WTC11 (cell line): ENCODE measurements at regions not wholly inside any gene's neighbourhood (a gene's known extent, or its start where the extent isn't known, plus 50 kb on each side); places are given as distances from the start of the nearest gene placed in this dataset.

Experiments used
- ATAC-seq: fragments of 200-7000 bp; cut with Tn5 transposase; 2 replicates; pipeline ENCODE4 v1.10.0; 2021; ENCODE audit warnings: mild to moderate bottlenecking, moderate library complexity
- CTCF ChIA-PET: fragments of 300-600 bp; sonication (Branson Sonifier 250); formaldehyde crosslinking; loops from one replicate; lab custom pipeline; 2021; ENCODE audit warnings: antibody characterized with exemption; lab: Charles Lee
- POLR2A ChIA-PET: fragments of 350-600 bp; sonication (Branson Sonifier 250); formaldehyde crosslinking; loops from one replicate; lab custom pipeline; 2021; ENCODE audit warnings: antibody characterized with exemption; lab: Charles Lee
- DNase-seq: peaks from one replicate; pipeline ENCODE4 v3.0.0; 2021; ENCODE audit warnings: low spot score
- H3K27ac Mint-ChIP-seq: 2 replicates; pipeline ENCODE4 v1.8.0; 2021; ENCODE audit warnings: mixed read lengths
- H3K27me3 Mint-ChIP-seq: 2 replicates; pipeline ENCODE4 v1.8.0; 2021; ENCODE audit warnings: low read depth, mild to moderate bottlenecking, moderate library complexity, mixed read lengths
- H3K36me3 Mint-ChIP-seq: 2 replicates; pipeline ENCODE4 v1.8.0; 2021; ENCODE audit warnings: mixed read lengths
- H3K4me1 Mint-ChIP-seq: 2 replicates; pipeline ENCODE4 v1.8.0; 2022; ENCODE audit warnings: mixed read lengths
- H3K4me3 Mint-ChIP-seq: 2 replicates; pipeline ENCODE4 v1.8.0; 2021; ENCODE audit warnings: mild to moderate bottlenecking, moderate library complexity, mixed read lengths
- H3K9me3 Mint-ChIP-seq: 2 replicates; pipeline ENCODE4 v1.8.0; 2021; ENCODE audit warnings: mixed read lengths
- ATF1 ChIP-seq: sonication (generic); formaldehyde crosslinking; IDR thresholded peaks from 2 replicates; pipeline ENCODE4 v1.8.1; 2023; ENCODE audit warnings: mild to moderate bottlenecking, moderate library complexity, missing genetic modification reagents
- EMX1 ChIP-seq: fragments of 250-450 bp; sonication (Bioruptor Pico); IDR thresholded peaks from 2 replicates; pipeline ENCODE4 v1.8.0; 2021; ENCODE audit warnings: mild to moderate bottlenecking
- ESRRA ChIP-seq: sonication (generic); formaldehyde crosslinking; IDR thresholded peaks from 2 replicates; pipeline ENCODE4 v1.8.1; 2022; ENCODE audit warnings: mild to moderate bottlenecking, missing genetic modification reagents, borderline replicate concordance
- NR2C2 ChIP-seq: sonication (generic); formaldehyde crosslinking; IDR thresholded peaks from 2 replicates; pipeline ENCODE4 v1.8.0; 2022; ENCODE audit warnings: mild to moderate bottlenecking, missing genetic modification reagents
- NR3C1 ChIP-seq: sonication (generic); formaldehyde crosslinking; conservative IDR thresholded peaks from 2 replicates; pipeline ENCODE4 v1.8.1; 2023; ENCODE audit warnings: low read depth, mild to moderate bottlenecking, missing genetic modification reagents
- SP1 ChIP-seq: sonication (generic); formaldehyde crosslinking; conservative IDR thresholded peaks from 2 replicates; pipeline ENCODE4 v1.8.1; 2022; ENCODE audit warnings: missing genetic modification reagents
- TP53 ChIP-seq: sonication (generic); formaldehyde crosslinking; IDR thresholded peaks from 2 replicates; pipeline ENCODE4 v1.8.1; 2023; ENCODE audit warnings: mild to moderate bottlenecking, missing genetic modification reagents
- ZNF671 ChIP-seq: fragments of 250-450 bp; sonication (Bioruptor Pico); IDR thresholded peaks from 2 replicates; pipeline ENCODE4 v1.8.0; 2021; ENCODE audit warnings: mild to moderate bottlenecking
- TF ChIP-seq, protein P1 (sequence below): fragments of 250-450 bp; sonication (Bioruptor Pico); IDR thresholded peaks from 2 replicates; pipeline ENCODE4 v1.9.0; 2021; ENCODE audit warnings: mild to moderate bottlenecking, borderline replicate concordance
- TF ChIP-seq, protein P2 (sequence below): sonication (generic); formaldehyde crosslinking; IDR thresholded peaks from 2 replicates; pipeline ENCODE4 v1.8.1; 2022; ENCODE audit warnings: low read depth, missing genetic modification reagents, borderline replicate concordance
- TF ChIP-seq, protein P3 (sequence below): fragments of 250-450 bp; sonication (Bioruptor Pico); IDR thresholded peaks from 2 replicates; pipeline ENCODE4 v1.9.0; 2021; ENCODE audit warnings: moderate library complexity, mild to moderate bottlenecking, inconsistent platforms, borderline replicate concordance
- TF ChIP-seq, protein P4 (sequence below): sonication (generic); formaldehyde crosslinking; IDR thresholded peaks from 2 replicates; pipeline ENCODE4 v1.8.1; 2023; ENCODE audit warnings: mild to moderate bottlenecking, missing genetic modification reagents, borderline replicate concordance
- TF ChIP-seq, protein P5 (sequence below): sonication (generic); formaldehyde crosslinking; IDR thresholded peaks from 2 replicates; pipeline ENCODE4 v1.8.0; 2022; ENCODE audit warnings: mild to moderate bottlenecking, missing genetic modification reagents
- TF ChIP-seq, protein P6 (sequence below): sonication (generic); formaldehyde crosslinking; IDR thresholded peaks from 2 replicates; pipeline ENCODE4 v1.8.1; 2023; ENCODE audit warnings: mild to moderate bottlenecking, missing genetic modification reagents, moderate library complexity
- TF ChIP-seq, protein P7 (sequence below): sonication (generic); formaldehyde crosslinking; IDR thresholded peaks from 2 replicates; pipeline ENCODE4 v1.8.1; 2022; ENCODE audit warnings: mild to moderate bottlenecking, moderate library complexity, missing genetic modification reagents

DNA sequence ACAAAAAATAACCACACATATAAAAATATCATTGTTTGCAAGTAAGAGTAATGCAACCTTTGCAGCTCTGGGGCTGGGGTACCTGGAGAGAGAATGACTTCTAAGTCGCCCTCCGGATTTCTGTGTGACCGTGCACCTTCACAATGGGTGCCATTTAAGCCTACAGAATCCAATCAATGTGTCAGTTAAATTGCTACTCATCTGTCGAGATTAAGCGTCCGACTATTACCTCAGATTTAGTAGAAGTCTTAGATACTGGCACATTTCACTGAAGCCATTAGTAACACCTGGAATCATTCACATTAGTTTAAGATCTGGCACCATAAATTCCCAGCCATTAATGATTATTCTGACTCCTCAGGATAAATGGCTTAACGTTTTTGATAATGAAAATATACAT lies 507.3 kb upstream of the MGMT start (continued):
- TF ChIP-seq, protein P1, sequence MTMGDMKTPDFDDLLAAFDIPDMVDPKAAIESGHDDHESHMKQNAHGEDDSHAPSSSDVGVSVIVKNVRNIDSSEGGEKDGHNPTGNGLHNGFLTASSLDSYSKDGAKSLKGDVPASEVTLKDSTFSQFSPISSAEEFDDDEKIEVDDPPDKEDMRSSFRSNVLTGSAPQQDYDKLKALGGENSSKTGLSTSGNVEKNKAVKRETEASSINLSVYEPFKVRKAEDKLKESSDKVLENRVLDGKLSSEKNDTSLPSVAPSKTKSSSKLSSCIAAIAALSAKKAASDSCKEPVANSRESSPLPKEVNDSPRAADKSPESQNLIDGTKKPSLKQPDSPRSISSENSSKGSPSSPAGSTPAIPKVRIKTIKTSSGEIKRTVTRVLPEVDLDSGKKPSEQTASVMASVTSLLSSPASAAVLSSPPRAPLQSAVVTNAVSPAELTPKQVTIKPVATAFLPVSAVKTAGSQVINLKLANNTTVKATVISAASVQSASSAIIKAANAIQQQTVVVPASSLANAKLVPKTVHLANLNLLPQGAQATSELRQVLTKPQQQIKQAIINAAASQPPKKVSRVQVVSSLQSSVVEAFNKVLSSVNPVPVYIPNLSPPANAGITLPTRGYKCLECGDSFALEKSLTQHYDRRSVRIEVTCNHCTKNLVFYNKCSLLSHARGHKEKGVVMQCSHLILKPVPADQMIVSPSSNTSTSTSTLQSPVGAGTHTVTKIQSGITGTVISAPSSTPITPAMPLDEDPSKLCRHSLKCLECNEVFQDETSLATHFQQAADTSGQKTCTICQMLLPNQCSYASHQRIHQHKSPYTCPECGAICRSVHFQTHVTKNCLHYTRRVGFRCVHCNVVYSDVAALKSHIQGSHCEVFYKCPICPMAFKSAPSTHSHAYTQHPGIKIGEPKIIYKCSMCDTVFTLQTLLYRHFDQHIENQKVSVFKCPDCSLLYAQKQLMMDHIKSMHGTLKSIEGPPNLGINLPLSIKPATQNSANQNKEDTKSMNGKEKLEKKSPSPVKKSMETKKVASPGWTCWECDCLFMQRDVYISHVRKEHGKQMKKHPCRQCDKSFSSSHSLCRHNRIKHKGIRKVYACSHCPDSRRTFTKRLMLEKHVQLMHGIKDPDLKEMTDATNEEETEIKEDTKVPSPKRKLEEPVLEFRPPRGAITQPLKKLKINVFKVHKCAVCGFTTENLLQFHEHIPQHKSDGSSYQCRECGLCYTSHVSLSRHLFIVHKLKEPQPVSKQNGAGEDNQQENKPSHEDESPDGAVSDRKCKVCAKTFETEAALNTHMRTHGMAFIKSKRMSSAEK = no peak
- TF ChIP-seq, protein P2, sequence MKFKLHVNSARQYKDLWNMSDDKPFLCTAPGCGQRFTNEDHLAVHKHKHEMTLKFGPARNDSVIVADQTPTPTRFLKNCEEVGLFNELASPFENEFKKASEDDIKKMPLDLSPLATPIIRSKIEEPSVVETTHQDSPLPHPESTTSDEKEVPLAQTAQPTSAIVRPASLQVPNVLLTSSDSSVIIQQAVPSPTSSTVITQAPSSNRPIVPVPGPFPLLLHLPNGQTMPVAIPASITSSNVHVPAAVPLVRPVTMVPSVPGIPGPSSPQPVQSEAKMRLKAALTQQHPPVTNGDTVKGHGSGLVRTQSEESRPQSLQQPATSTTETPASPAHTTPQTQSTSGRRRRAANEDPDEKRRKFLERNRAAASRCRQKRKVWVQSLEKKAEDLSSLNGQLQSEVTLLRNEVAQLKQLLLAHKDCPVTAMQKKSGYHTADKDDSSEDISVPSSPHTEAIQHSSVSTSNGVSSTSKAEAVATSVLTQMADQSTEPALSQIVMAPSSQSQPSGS (CRISPR knock-in tag) = no peak
- TF ChIP-seq SP1 = no peak
- TF ChIP-seq, protein P3, sequence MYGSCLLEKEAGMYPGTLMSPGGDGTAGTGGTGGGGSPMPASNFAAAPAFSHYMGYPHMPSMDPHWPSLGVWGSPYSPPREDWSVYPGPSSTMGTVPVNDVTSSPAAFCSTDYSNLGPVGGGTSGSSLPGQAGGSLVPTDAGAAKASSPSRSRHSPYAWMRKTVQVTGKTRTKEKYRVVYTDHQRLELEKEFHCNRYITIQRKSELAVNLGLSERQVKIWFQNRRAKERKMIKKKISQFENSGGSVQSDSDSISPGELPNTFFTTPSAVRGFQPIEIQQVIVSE (CRISPR knock-in tag) = no peak
- TF ChIP-seq, protein P4, sequence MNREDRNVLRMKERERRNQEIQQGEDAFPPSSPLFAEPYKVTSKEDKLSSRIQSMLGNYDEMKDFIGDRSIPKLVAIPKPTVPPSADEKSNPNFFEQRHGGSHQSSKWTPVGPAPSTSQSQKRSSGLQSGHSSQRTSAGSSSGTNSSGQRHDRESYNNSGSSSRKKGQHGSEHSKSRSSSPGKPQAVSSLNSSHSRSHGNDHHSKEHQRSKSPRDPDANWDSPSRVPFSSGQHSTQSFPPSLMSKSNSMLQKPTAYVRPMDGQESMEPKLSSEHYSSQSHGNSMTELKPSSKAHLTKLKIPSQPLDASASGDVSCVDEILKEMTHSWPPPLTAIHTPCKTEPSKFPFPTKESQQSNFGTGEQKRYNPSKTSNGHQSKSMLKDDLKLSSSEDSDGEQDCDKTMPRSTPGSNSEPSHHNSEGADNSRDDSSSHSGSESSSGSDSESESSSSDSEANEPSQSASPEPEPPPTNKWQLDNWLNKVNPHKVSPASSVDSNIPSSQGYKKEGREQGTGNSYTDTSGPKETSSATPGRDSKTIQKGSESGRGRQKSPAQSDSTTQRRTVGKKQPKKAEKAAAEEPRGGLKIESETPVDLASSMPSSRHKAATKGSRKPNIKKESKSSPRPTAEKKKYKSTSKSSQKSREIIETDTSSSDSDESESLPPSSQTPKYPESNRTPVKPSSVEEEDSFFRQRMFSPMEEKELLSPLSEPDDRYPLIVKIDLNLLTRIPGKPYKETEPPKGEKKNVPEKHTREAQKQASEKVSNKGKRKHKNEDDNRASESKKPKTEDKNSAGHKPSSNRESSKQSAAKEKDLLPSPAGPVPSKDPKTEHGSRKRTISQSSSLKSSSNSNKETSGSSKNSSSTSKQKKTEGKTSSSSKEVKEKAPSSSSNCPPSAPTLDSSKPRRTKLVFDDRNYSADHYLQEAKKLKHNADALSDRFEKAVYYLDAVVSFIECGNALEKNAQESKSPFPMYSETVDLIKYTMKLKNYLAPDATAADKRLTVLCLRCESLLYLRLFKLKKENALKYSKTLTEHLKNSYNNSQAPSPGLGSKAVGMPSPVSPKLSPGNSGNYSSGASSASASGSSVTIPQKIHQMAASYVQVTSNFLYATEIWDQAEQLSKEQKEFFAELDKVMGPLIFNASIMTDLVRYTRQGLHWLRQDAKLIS (CRISPR knock-in tag) = no peak
- TF ChIP-seq, protein P5, sequence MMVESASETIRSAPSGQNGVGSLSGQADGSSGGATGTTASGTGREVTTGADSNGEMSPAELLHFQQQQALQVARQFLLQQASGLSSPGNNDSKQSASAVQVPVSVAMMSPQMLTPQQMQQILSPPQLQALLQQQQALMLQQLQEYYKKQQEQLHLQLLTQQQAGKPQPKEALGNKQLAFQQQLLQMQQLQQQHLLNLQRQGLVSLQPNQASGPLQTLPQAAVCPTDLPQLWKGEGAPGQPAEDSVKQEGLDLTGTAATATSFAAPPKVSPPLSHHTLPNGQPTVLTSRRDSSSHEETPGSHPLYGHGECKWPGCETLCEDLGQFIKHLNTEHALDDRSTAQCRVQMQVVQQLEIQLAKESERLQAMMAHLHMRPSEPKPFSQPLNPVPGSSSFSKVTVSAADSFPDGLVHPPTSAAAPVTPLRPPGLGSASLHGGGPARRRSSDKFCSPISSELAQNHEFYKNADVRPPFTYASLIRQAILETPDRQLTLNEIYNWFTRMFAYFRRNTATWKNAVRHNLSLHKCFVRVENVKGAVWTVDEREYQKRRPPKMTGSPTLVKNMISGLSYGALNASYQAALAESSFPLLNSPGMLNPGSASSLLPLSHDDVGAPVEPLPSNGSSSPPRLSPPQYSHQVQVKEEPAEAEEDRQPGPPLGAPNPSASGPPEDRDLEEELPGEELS (CRISPR knock-in tag) = no peak

DNA sequence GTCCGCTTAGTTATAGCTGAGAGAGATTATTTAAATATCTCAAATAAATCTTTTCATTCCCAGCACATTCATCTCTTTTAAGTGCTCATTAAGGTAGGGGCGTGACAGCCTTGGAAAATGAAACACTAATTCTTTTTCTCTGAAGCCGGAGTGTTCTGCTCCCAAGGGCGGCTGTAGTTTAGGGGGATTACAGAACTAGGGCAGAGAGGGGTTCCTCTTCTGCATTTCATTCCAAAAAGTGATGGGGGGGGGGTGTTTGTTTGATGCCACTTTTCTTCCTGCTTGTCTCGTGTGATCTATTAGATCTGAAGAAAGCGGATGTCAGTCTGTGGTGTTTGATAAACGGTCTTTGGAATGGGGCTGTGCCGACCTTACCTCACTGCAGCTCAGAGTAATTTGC lies 506.5 kb upstream of the MGMT start:
- no peaks in the 10 kb centered on the region; the same call in 1 of the 2 replicates for H3K4me1 Mint-ChIP-seq
- H3K4me3 Mint-ChIP-seq = no peak overlapping the region
- no peak for TF ChIP-seq NR3C1
- TF ChIP-seq EMX1 (CRISPR knock-in tag) = no peak
- TF ChIP-seq ZNF671 (CRISPR knock-in tag) = no peak
- CTCF ChIA-PET = no interaction called here
- POLR2A ChIA-PET = no interaction called here
- H3K27me3 Mint-ChIP-seq = no peaks in the 10 kb centered on the region
- ATAC-seq (no peak), DNase-seq (no peak)
- H3K36me3 Mint-ChIP-seq = no peaks in the 10 kb centered on the region
- peaks cover 13% of the 10 kb centered on the region for H3K9me3 Mint-ChIP-seq
- no peak overlapping the region for H3K27ac Mint-ChIP-seq

DNA sequence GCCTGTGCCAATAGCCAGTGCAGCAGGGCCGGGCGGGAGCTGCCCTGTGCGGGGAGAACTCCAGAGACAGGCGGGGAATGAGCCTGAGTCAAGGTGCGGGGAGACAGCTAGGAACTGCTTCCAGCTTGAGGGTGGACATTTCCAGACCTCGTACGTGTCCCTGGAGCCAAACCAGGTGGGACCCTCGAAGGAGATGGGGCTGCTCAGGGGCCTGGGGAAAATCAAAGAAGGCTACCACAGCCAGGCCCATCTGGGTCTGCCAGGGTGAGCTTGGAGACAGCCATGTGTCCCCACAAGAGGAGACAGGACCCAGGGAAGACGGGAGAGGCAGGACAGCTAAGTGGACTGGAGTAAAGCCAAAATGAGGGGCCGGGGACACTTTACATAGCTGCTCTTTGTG lies 504.9 kb upstream of the MGMT start:
- ChIA-PET POLR2A (no interaction called here), CTCF (no interaction called here)
- H3K27ac Mint-ChIP-seq = no peak overlapping the region
- H3K9me3 Mint-ChIP-seq = peaks cover 14% of the 10 kb centered on the region
- DNase-seq (no peak), ATAC-seq (no peak)
- no peak for TF ChIP-seq ZNF671 (CRISPR knock-in tag)
- TF ChIP-seq NR2C2 (CRISPR knock-in tag) = no peak
- no peak for TF ChIP-seq ESRRA
- TF ChIP-seq TP53 = no peak
- TF ChIP-seq, protein P6, sequence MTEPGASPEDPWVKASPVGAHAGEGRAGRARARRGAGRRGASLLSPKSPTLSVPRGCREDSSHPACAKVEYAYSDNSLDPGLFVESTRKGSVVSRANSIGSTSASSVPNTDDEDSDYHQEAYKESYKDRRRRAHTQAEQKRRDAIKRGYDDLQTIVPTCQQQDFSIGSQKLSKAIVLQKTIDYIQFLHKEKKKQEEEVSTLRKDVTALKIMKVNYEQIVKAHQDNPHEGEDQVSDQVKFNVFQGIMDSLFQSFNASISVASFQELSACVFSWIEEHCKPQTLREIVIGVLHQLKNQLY (CRISPR knock-in tag) = no peak
- no peak for TF ChIP-seq ATF1 (CRISPR knock-in tag)
- TF ChIP-seq, protein P7, sequence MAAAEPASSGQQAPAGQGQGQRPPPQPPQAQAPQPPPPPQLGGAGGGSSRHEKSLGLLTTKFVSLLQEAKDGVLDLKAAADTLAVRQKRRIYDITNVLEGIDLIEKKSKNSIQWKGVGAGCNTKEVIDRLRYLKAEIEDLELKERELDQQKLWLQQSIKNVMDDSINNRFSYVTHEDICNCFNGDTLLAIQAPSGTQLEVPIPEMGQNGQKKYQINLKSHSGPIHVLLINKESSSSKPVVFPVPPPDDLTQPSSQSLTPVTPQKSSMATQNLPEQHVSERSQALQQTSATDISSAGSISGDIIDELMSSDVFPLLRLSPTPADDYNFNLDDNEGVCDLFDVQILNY = no peak
- H3K4me3 Mint-ChIP-seq = no peak overlapping the region
- no peaks in the 10 kb centered on the region; the same call in 1 of the 2 replicates for H3K4me1 Mint-ChIP-seq
- no peaks in the 10 kb centered on the region for H3K36me3 Mint-ChIP-seq
- H3K27me3 Mint-ChIP-seq = no peaks in the 10 kb centered on the region
